Pancreas (tissue), 10 donors: ENCODE measurements at regions not wholly inside any gene's neighbourhood (a gene's known extent, or its start where the extent isn't known, plus 50 kb on each side); places are given as distances from the start of the nearest gene placed in this dataset.
A peak's percentile ranks its signal among the peaks of the same experiment; 100 is the strongest.

Experiments
- ATAC-seq, 4 donors: fragments of 200-7000 bp; cut with Tn5 transposase; one replicate each; pipeline versions ENCODE4 v1.8.0 to v1.9.1; 2020; ENCODE audit warnings: mild to moderate bottlenecking in 4 of 4, moderate library complexity in 4 of 4
- DNase-seq, 6 donors: peaks; one replicate each; pipeline ENCODE4 v3.0.0-alpha.2; 2020
- FAIRE-seq: peaks from 2 replicates; lab custom pipeline; 2012; peaks lifted over from hg19 to GRCh38; lab: Jason Lieb, UNC
- H3K27ac ChIP-seq, 4 donors: fragments of 200-600 bp; sonication (generic); 1 replicate in 3 of 4; 2 replicates in 1 of 4; pipeline versions ENCODE4 v1.5.0 to v1.8.0; 2020
- H3K27me3 ChIP-seq, 4 donors: fragments of 200-600 bp; one replicate each; pipeline ENCODE4 v1.8.0; 2021
- H3K36me3 ChIP-seq, 3 donors: fragments of 200-600 bp; sonication (generic) in 1 of 3; one replicate each; pipeline versions ENCODE4 v1.5.0 to v1.8.0; 2020 to 2021
- H3K4me1 ChIP-seq, 3 donors: fragments of 200-600 bp; one replicate each; pipeline ENCODE4 v1.8.0; 2021
- H3K4me3 ChIP-seq, 4 donors: fragments of 200-600 bp; sonication (generic) in 2 of 4; one replicate each; pipeline versions ENCODE4 v1.5.0 to v1.8.0; 2020 to 2021
- H3K9me3 ChIP-seq, 4 donors: fragments of 200-600 bp; one replicate each; pipeline ENCODE4 v1.8.0; 2021
- WGBS, 2 donors: extraction: QIAGEN DNeasy Blood & Tissue Kit; methylation state at CpG; one replicate each; pipeline ENCODE4 v1.1.7; 2013; 5-methylcytosine and 5-hydroxymethylcytosine counted together
- intact Hi-C, 3 donors: fragments of 100-400 bp; cut with DNase I; formaldehyde crosslinking; loops; one replicate each; pipeline versions ENCODE4 v1.11.1 to v1.14.2; 2022
- TF ChIP-seq, protein P1 (sequence below), 4 donors: fragments of 200-600 bp; sonication (generic) in 3 of 4; IDR thresholded peaks; one replicate each; pipeline versions ENCODE4 v1.5.0 to v1.8.0; 2021; ENCODE audit warnings: antibody characterized with exemption in 4 of 4
- donor health status: healthy with polysubstance abuse.
- donor health status: DM: no; HTN: no; CAD: no; lungs with moderate emphysema.
- donor health status: DM: no; HTN: no; CAD: no.
- donor health status: control.
- donor health status: control.
- donor health status: Bipolar disorder and iron deficiency.
- donor health status: DM: yes; HTN: yes; CAD: no.
- donor health status: DM: no; HTN: no; CAD: no.
- donor health status: DM: no; HTN: no; CAD: no.
- donor health status: DM: yes; HTN: yes; CAD: no.

- DNase-seq: no peak
- no peak for ATAC-seq
- intact Hi-C loops: no loop called here
- no peaks in the 10 kb centered on the region for H3K27me3 ChIP-seq
- no peaks in the 10 kb centered on the region for H3K36me3 ChIP-seq
- no peaks in the 10 kb centered on the region for H3K9me3 ChIP-seq
- WGBS, 2 donors: 60 to 75% methylated on average over 1 of the region's 1 CpG
- no peak overlapping the region for H3K4me3 ChIP-seq
- TF ChIP-seq, protein P1, sequence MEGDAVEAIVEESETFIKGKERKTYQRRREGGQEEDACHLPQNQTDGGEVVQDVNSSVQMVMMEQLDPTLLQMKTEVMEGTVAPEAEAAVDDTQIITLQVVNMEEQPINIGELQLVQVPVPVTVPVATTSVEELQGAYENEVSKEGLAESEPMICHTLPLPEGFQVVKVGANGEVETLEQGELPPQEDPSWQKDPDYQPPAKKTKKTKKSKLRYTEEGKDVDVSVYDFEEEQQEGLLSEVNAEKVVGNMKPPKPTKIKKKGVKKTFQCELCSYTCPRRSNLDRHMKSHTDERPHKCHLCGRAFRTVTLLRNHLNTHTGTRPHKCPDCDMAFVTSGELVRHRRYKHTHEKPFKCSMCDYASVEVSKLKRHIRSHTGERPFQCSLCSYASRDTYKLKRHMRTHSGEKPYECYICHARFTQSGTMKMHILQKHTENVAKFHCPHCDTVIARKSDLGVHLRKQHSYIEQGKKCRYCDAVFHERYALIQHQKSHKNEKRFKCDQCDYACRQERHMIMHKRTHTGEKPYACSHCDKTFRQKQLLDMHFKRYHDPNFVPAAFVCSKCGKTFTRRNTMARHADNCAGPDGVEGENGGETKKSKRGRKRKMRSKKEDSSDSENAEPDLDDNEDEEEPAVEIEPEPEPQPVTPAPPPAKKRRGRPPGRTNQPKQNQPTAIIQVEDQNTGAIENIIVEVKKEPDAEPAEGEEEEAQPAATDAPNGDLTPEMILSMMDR (IDR thresholded peaks at IDR 0.05): no peak
- no peaks in the 10 kb centered on the region for H3K4me1 ChIP-seq
- no peak overlapping the region for H3K27ac ChIP-seq
- FAIRE-seq: no peak
These were observed 193.2 kb upstream of the ARID2 start for GRCh38 chr12:45536284-45536683.

- peak in 1 of 4 donors; percentile 51 for ATAC-seq
- Histone ChIP-seq H3K27me3 (no peaks in the 10 kb centered on the region), H3K4me3 (no peak overlapping the region), H3K27ac (no peak overlapping the region), H3K9me3 (no peaks in the 10 kb centered on the region), H3K36me3 (no peaks in the 10 kb centered on the region), H3K4me1 (no peaks in the 10 kb centered on the region)
- TF ChIP-seq, protein P1 (IDR thresholded peaks at IDR 0.05): no peak
- 23 to 25% methylated on average over 1 of the region's 1 CpG for WGBS, 2 donors
- intact Hi-C loops: loop anchor here in 1 of 3 donors (10.0 kb wide), 1 partner anchor 204 kb away; no protein-coding TSS in a partner anchor
- FAIRE-seq: no peak
- no peak for DNase-seq
These were observed 188.7 kb upstream of the ARID2 start for GRCh38 chr12:45540661-45541341.

DNA sequence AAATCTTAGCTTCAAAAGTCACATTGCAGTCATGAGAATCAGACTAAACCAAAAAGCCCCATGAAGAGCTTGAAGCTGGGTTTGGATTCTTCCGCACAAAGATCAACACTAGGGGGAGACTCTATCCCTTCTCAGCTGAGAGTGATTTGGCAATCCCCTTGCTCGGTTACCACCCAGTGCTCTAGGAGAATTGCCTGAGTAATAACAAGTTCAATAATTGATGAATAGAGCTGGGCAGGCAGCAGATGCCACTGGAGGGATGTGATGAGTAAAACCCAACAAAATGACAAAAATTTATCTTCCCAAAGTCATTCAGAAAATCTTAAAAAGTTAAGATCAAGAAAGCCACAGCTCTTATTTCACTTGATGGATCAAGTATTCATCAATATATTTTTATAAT lies 185.6 kb upstream of the ARID2 start:
- no peaks in the 10 kb centered on the region for H3K9me3 ChIP-seq
- H3K4me3 ChIP-seq: no peak overlapping the region
- H3K36me3 ChIP-seq: no peaks in the 10 kb centered on the region
- no peaks in the 10 kb centered on the region for H3K27me3 ChIP-seq
- DNase-seq (peak in 3 of 6 donors; percentile 28 to 54 (median 35)), FAIRE-seq (peak; percentile 54), ATAC-seq (peak; percentile 84 to 97 (median 94))
- WGBS, 2 donors: 0 to 1% methylated on average over 2 of the region's 2 CpGs
- intact Hi-C loops: loop anchor here in 1 of 3 donors (10.0 kb wide), 1 partner anchor 201 kb away; no protein-coding TSS in a partner anchor
- no peaks in the 10 kb centered on the region for H3K4me1 ChIP-seq
- TF ChIP-seq, protein P1 (IDR thresholded peaks at IDR 0.05): peak; percentile 38 to 68 (median 64)
- no peak overlapping the region for H3K27ac ChIP-seq

GRCh38 chr12:45546545-45546944 lies 183.0 kb upstream of the ARID2 start:
- DNase-seq (no peak), ATAC-seq (no peak), FAIRE-seq (no peak)
- WGBS, 2 donors: 57 to 79% methylated on average over 2 of the region's 2 CpGs
- TF ChIP-seq, protein P1 (IDR thresholded peaks at IDR 0.05): no peak
- intact Hi-C loops: loop anchor here in 1 of 3 donors (10.0 kb wide), 1 partner anchor 198 kb away; no protein-coding TSS in a partner anchor
- H3K9me3 ChIP-seq: no peaks in the 10 kb centered on the region
- no peaks in the 10 kb centered on the region for H3K4me1 ChIP-seq
- no peak overlapping the region for H3K4me3 ChIP-seq
- H3K36me3 ChIP-seq: no peaks in the 10 kb centered on the region
- no peaks in the 10 kb centered on the region for H3K27me3 ChIP-seq
- no peak overlapping the region for H3K27ac ChIP-seq

- FAIRE-seq: no peak
- WGBS, 2 donors: 74 to 75% methylated on average over 1 of the region's 1 CpG
These were observed 182.4 kb upstream of the ARID2 start for GRCh38 chr12:45547132-45547531.

More at GRCh38 chr12:45547132-45547531, 182.4 kb upstream of the ARID2 start:
- Histone ChIP-seq H3K4me3 (no peak overlapping the region), H3K4me1 (no peaks in the 10 kb centered on the region), H3K27ac (no peak overlapping the region), H3K36me3 (no peaks in the 10 kb centered on the region), H3K9me3 (no peaks in the 10 kb centered on the region), H3K27me3 (no peaks in the 10 kb centered on the region)
- ATAC-seq (no peak), DNase-seq (no peak)
- TF ChIP-seq, protein P1 (IDR thresholded peaks at IDR 0.05): no peak
- intact Hi-C loops: loop anchor here in 1 of 3 donors (10.0 kb wide), 1 partner anchor 198 kb away; no protein-coding TSS in a partner anchor
